ENCODE measurements at regions not wholly inside any gene's neighbourhood (a gene's known extent, or its start where the extent isn't known, plus 50 kb on each side); places are given as distances from the start of the nearest gene placed in this dataset.

- no peak for DNase-seq (ENCODE audit: low spot score)
- ChIA-PET POLR2A (ENCODE audit: low non-redundant PET) (no interaction called here), CTCF (no interaction called here)
- no peak for TF ChIP-seq CTCF (conservative IDR thresholded peaks at IDR 0.05; ENCODE audit: low read depth)
- no peak overlapping the region for H3K27ac ChIP-seq
Observed at GRCh38 chr7:132733860-132734259, 157.6 kb upstream of the PLXNA4 start.

- TF ChIP-seq CTCF (conservative IDR thresholded peaks at IDR 0.05; ENCODE audit: low read depth): no peak
- DNase-seq (ENCODE audit: low spot score): no peak
- CTCF ChIA-PET: no interaction called here
- H3K27ac ChIP-seq: no peak overlapping the region
- POLR2A ChIA-PET (ENCODE audit: low non-redundant PET): no interaction called here
Observed at GRCh38 chr7:132732321-132732865, 156.1 kb upstream of the PLXNA4 start.

- DNase-seq (ENCODE audit: low spot score): no peak
- no peak for TF ChIP-seq CTCF (conservative IDR thresholded peaks at IDR 0.05; ENCODE audit: low read depth)
- CTCF ChIA-PET: no interaction called here
- H3K27ac ChIP-seq: no peak overlapping the region
- POLR2A ChIA-PET (ENCODE audit: low non-redundant PET): no interaction called here
Observed at GRCh38 chr7:132730105-132730504, 153.8 kb upstream of the PLXNA4 start.

GRCh38 chr7:132723506-132724081, 147.3 kb upstream of the PLXNA4 start:
- ChIA-PET CTCF (interaction anchor here (0.6 kb wide), 1 partner anchor 506 kb away, joined by 3 read pairs; no protein-coding TSS in a partner anchor), POLR2A (ENCODE audit: low non-redundant PET) (no interaction called here)
- DNase-seq (ENCODE audit: low spot score): no peak
- TF ChIP-seq CTCF (conservative IDR thresholded peaks at IDR 0.05; ENCODE audit: low read depth): no peak
- no peak overlapping the region for H3K27ac ChIP-seq

GRCh38 chr7:132720835-132721234, 144.6 kb upstream of the PLXNA4 start:
- no peak overlapping the region for H3K27ac ChIP-seq
- TF ChIP-seq CTCF (conservative IDR thresholded peaks at IDR 0.05; ENCODE audit: low read depth): no peak
- ChIA-PET CTCF (no interaction called here), POLR2A (ENCODE audit: low non-redundant PET) (no interaction called here)
- DNase-seq (ENCODE audit: low spot score): no peak

GRCh38 chr7:132713893-132714292, 137.6 kb upstream of the PLXNA4 start:
- CTCF ChIA-PET: no interaction called here
- no peak for TF ChIP-seq CTCF (conservative IDR thresholded peaks at IDR 0.05; ENCODE audit: low read depth)
- DNase-seq (ENCODE audit: low spot score): no peak
- POLR2A ChIA-PET (ENCODE audit: low non-redundant PET): no interaction called here
- no peak overlapping the region for H3K27ac ChIP-seq
